A204.1 (cell line): ENCODE measurements at regions not wholly inside any gene's neighbourhood (a gene's known extent, or its start where the extent isn't known, plus 50 kb on each side); places are given as distances from the start of the nearest gene placed in this dataset.

Experiments
- FAIRE-seq: peaks from 2 replicates; lab custom pipeline; 2012; peaks lifted over from hg19 to GRCh38; lab: Jason Lieb, UNC

DNA sequence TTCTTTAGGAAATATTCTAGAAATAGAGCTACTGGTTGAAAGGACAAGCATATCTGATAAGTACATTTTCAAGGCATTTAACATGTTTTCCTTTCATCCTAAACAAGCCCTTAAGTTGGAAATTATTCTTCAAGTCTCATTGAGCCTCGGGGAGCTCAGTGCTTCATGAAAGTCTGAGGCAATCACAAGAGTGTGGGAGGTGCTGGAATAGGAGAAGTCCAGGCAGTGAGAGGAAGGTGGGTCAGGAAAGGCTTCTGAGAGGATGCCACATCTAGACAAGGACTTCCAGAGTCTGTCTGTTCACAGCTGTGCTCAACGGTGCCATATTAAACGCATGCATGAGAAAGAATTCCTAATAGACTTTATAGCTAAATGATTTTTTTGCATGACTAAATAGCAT, 69.8 kb downstream of the CD83 start:
- FAIRE-seq = no peak

GRCh38 chr6:14189074-14189473, 71.5 kb downstream of the CD83 start:
- FAIRE-seq = no peak

- FAIRE-seq = no peak
These were observed 72.8 kb downstream of the CD83 start for GRCh38 chr6:14190191-14190928.

DNA sequence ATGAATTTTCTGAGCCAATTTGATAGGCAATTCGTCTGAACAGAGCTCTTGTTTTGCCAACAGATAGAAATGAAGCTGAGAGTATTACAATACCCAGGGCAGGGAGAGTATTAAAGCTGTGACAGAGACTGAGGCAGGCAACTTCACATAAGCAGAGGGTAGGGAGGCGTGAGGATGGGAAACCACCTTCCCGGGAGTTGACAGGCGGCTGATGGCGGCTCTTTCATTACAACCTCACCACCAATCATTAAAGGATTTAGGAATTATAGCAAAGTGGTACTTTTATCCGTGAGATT, 73.3 kb downstream of the CD83 start:
- FAIRE-seq = no peak

DNA sequence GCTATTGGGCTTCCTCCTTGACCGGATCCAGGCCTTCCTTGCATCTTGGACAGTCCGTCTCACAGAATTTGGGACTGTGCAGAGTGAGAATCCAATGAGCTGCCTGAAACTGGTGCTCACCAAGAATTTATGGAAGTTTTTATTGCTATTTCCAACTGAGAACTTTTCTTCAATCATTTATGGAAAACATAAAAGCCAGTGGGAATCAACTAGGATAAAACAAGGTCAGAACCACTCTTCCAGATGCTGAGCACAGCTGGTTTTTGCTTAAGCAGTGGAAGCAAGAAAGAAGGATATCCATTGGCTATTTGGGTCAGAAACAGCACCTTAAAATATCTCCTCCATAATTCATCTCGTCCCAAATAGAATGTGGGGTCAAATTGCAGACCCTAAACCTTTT, 74.2 kb downstream of the CD83 start:
- no peak for FAIRE-seq

DNA sequence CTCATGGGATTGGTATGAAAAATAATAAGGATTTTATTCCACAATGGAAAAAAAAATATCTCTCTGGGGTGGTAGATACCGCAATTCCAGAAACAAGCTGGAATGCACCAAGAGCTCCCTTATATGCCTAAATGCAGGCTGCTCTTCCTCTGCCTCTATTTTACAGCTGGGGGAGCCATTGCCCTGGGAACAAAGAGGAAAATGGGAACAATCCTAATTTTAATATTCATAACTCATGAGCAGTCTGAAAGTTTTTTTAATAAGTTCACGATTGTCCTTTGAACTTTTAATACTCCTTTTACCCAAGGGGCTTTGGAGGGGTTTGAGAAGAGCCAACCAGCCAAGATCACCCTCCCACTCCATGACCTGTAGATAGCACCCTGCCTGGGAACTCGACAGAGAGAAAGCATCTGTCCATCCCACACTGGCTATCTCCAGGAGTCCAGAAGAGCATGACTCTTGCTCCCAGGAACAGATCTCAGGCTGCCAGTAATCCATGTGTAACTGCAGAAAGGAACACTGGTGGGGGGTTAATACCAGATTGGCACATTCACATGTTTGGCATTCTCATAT, 74.7 kb downstream of the CD83 start:
- FAIRE-seq = no peak

DNA sequence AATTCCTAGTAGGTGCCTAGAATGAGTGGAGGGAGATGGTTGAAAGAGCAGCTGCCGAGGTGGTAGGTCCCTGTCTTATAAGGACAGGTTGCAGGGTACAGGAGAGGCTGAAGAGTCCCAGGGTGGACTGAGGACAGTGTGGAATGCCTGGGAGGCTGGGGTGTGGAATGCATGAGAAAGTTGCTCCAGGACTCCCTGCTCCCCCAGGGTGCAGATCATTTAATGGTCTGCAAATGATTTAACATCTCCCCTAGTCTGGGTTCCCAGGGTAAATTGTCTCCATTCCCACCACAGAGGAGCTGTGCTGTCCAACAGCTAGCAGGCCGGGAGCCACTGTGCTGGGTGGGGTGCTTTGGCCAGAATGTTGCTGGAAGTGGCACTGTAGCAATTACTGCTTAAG, 76.0 kb downstream of the CD83 start:
- FAIRE-seq = no peak

DNA sequence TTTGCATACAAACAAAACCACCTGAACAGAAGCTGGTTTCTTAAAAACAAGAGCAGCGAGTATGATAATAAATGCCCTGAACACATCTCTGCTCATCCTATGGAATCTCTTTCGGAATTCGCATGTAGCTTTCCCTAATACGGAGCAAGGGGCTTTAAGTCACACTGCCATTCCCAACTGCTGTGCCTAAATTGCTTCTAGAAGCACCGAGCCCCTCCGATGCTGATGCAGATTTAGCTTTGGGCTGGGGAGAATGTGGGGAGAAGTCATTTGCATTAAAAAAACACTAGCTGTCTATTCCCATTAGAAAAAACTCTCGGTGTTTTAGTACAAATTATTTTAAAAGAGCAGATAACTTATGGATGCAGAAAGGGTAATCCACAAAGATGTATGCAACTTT, 76.9 kb downstream of the CD83 start:
- no peak for FAIRE-seq

- no peak for FAIRE-seq
These were observed 77.4 kb downstream of the CD83 start for GRCh38 chr6:14194976-14195375.

DNA sequence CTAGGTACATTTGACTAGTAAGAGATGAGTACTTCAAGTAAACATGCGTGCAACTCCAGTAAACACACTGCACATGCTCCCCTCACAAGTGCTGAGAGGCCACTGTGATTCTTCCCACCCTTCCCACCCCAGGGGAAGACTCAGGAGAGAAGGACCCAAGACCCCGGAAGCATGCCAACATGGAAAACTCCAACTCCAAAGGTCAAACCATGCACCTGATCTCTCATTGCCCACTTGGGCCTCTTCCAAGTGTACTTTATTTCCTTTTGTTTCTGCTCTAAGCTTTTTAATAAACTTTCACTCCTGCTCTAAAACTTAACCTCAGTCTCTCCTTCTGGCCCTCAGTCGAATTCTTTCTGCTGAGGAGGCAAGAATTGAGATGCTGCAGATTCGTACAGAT, 78.5 kb downstream of the CD83 start:
- FAIRE-seq = no peak

- no peak for FAIRE-seq
These were observed 79.5 kb downstream of the CD83 start for GRCh38 chr6:14197118-14197517.

DNA sequence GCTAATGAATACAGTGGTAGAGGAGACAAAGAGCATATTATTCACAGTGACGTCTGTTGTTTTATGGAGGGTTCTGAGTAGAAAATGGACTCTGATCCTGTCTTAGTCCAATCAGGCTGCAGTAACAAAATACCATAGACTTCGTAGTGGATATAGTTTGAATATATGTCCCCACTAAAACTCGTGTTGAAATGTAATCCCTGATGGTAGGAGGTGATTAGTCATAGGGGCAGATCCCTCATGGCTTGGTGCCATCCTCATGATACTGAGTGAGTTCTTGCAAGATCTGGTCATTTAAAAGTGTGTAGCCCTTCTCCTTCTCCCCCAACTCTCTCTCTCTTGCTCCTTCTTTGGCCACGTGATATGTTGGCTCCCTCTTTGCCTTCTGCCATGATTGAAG, 82.5 kb downstream of the CD83 start:
- no peak for FAIRE-seq

- FAIRE-seq = no peak
These were observed 85.4 kb downstream of the CD83 start for GRCh38 chr6:14202947-14203346.

GRCh38 chr6:14206391-14206790, 88.8 kb downstream of the CD83 start:
- no peak for FAIRE-seq

DNA sequence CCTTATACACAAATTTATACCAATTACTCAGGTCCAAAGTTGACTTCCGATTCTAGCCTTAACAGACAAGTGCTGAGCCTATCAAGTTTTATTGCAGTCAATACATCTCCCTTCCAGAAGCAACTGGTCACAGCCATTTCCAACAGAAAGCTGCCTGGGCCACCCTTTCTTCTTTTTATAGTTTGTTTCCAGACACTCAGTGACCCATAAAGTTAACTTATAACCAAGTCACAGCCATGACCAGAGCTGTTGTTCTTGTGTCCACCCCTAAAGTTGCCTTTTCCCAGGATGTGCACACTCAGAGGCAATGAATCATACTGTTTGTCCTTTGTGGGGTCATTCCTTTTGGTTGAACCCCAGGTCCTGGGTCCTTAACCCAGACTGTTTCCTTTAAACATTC, 89.9 kb downstream of the CD83 start:
- FAIRE-seq = no peak

DNA sequence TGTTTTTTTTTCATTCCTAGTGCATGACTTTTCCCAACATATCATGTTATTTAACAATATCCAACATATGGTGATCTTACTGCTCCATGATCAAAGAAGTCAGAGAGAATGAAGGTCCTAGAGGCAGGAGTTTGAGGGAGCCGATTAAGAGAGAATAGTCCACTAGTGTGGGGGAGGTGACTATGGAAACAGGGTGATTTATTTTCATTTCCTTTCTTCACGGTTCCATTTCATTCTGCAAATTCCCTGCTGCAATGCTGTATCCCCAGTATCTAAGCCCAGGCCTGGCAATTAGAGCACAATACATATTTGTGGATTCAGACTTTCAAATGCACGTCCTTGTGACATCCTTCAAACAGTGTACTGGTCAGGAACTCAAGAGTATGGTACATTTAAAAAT, 91.4 kb downstream of the CD83 start:
- no peak for FAIRE-seq

DNA sequence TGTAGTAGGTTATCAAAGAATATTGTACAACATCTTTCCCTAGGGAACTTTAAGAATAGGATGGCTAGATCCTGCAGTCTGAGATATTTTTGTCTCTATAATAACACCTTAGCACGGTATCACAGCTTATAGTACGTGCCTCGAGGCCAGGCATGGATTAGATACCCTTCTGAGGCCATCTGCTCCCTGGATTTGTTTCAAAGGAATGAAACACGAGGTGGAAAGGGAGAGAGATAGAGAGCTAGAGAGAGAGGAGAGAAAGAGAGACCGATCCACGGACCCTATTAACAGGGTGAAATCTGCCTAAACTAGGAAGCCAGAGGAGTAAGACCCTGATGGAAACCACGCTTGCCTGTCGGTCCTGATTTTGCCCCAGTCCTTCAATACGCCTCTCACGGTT, 92.5 kb downstream of the CD83 start:
- no peak for FAIRE-seq

DNA sequence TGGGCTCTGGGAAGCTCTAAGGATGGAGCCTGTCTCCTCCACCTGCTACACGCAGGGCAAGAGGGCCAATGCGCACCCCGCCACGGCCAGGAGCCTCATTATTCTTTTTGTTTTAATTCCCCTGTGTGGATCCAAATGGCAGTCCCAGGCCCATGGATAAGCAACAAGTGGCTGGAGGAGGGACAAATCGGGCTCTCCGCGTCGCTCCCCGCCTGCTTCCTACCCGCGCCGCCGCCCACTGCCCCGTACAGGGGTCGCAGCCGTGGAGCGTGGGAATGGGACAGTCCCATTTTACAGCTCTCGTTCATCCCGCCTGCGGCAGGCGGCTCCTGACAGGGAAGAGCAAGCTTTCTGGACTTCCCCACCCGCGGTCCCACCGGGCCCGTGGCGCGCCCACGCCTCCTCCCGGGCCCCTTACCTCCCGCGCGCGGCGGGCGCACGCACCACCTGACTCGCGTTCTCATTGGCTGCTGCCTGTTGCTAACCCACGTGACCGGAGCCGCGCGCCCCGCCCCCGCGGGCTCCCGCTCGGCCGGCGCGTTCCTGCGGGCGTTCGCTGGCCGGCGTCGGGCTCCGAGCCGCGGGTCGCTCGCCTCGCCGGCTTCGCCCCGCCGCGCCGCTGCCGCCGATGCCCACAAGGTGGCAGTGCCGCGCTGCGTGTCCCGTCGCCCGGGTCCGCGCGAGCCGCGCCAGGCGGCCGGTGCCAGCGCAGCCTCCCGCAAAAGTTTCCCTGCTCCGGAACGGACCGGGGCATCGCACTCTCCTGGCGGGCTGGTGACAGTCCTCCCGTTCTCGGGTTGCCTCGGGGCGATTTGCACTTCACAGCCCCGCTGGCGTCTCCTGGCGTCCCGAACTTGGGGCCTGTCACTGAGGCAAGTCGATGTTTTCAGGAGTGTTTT, 93.3 kb downstream of the CD83 start:
- no peak for FAIRE-seq

DNA sequence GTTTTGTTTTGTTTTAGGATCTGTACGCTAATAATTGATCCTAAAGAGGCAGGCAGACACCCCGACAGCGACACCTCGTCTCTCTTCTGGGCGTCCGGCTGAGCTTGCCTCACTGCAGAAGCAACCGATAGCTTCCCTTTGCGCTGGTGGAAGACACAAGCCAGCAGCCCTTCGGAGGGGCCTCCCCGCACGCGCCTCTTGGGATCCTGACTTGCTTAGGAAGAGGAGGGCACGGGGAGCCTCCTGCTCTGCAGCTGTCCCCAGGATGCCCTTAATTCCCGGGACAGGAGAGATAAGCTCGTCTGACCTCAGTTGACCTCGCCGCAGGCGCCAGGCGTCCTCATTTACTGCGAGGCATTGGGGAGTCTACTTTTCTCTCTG, 94.0 kb downstream of the CD83 start:
- no peak for FAIRE-seq

DNA sequence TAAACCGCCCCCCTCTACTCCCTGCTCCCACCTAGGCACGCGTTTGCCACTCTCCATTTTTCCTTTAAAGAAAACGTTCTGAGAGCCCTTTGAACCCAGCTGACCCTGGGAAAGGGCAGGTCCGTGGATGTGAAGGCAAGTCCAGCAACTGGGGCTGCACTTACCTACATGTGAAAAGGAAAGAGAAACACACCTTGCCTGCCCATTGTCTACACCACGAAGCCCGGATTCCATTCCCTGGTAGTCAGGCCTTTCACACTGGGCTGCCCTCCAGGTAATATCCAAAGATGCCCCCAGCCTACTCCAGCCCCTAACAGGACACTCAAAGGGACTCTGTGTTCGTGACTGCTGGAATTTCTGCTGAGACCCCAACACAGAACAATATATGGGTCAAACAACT, 94.4 kb downstream of the CD83 start:
- no peak for FAIRE-seq

- FAIRE-seq = no peak
These were observed 95.1 kb downstream of the CD83 start for GRCh38 chr6:14212632-14213031.

- no peak for FAIRE-seq
These were observed 99.5 kb downstream of the CD83 start for GRCh38 chr6:14216946-14217684.
